ENCODE measurements at regions not wholly inside any gene's neighbourhood (a gene's known extent, or its start where the extent isn't known, plus 50 kb on each side); places are given as distances from the start of the nearest gene placed in this dataset.

- TF ChIP-seq CTCF (IDR thresholded peaks at IDR 0.05) = no peak
- no peak for TF ChIP-seq IRF2 (CRISPR knock-in tag; IDR thresholded peaks at IDR 0.05; ENCODE audit: borderline replicate concordance, low read depth)
- TF ChIP-seq STAT6 (CRISPR knock-in tag; conservative IDR thresholded peaks at IDR 0.05; ENCODE audit: low read depth) = no peak
- TF ChIP-seq ZNF219 (CRISPR knock-in tag; IDR thresholded peaks at IDR 0.05; ENCODE audit: borderline replicate concordance) = no peak
Observed at GRCh38 chr12:127790376-127790775, 476.6 kb upstream of the TMEM132C start.
